NCI-H748 (cell line): ENCODE measurements at regions not wholly inside any gene's neighbourhood (a gene's known extent, or its start where the extent isn't known, plus 50 kb on each side); places are given as distances from the start of the nearest gene placed in this dataset.

Source experiments
- DNase-seq: peaks from one replicate; lab custom pipeline; 2025; ENCODE audit not compliant: unreplicated experiment; lab: John Stamatoyannopoulos, UW

DNA sequence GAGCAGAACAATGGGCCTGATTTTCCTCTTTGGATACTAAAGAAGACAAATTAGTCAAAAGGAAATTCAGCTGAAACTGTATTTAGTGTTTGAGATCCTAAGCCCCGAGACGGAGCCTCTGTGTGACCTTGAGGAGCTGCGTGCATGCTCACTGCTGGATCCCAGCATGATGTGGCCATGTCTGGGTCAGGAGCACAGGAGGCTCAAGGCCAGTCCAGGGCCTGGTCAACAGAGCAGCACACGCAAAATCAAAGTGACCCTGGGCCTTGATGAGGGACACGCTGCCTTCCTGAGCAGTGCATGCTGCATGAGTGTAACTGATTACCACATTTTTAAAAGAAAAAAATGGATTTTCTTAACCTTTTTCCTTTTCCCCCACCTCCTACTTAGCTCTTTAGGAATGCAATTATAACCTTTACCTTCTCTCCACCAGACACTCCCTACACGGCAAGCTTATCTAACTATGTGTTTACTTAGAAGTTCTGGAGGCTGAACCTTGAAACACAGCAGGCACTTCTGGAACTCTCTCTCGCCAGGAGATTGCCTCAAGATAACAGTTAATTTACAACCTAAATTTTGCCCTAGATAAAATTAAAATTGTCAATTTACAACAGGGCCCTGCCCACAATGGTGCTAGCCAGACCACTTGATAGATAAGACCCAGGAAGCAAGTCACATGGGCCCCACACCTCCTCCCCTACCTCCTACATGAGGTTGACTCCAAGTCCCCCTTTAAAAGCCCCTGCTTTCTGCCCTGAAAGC is 144.6 kb downstream of the LRIG2 start:
- no peak for DNase-seq

GRCh38 chr1:113219377-113219776 is 146.4 kb downstream of the LRIG2 start:
- no peak for DNase-seq

DNA sequence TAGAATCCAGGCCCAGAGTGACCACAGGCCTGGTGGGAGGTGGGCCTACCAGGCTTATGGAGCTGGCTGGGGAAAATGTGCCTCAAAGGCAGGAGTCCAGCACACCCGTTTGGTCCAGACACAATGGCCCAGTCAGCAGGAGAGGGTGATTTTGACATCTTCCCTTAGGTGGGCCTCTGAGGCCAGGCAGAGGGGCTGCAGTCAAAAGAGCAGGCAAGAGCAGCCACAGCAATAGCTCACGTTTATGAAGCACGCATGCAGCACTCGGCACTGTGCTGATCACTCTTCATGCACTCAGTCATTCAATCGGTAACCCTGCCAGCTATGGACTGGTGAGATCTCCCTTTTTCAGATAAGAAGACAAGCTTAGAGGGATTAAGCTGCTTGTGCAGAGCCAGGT is 146.8 kb downstream of the LRIG2 start:
- DNase-seq, result no peak

DNA sequence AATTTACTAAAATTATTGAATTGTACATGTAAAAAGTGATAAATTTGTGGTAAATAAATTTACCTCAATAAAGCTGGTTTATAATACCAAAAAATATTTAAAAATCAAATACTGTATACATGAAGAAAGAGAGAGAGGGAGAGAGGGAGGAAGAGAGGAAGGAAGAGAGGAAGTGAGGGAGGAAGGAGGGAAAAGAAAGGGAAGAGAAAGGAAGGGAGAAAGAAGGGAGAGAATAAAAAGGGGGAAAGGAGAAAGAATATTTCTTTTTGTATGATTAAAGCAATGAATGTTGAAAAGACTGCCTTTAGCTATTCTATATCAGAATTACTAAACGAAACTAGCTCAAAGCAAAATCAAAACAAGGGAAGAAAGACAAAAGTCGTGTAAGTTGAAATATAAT is 150.0 kb downstream of the LRIG2 start:
- DNase-seq, result no peak

GRCh38 chr1:113223546-113223945 is 150.5 kb downstream of the LRIG2 start:
- DNase-seq, result no peak

DNA sequence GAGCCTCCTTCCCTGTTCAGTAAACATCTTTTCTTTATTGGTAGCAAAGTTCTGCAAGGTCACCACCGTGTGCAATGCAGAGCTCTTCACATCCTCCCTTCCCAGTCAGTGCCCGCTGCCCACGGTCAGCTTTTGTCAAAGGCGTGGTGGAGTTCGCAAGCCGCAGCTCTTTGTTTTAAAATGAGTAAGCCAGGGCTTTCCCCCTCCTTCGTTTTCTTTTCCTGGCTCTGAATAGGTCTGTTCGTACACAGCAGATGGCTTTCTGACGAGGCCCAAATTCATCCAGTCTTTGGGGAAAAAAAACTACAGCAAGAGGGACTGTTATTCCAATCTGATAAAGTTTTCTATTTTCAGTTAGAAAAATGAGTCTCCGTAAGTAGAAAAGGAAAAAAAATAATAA is 153.2 kb downstream of the LRIG2 start:
- no peak for DNase-seq

- DNase-seq, result no peak
Observed at GRCh38 chr1:113231866-113232265, 158.4 kb upstream of the MAGI3 start.

- DNase-seq, result no peak
Observed at GRCh38 chr1:113233441-113233840, 156.9 kb upstream of the MAGI3 start.

- DNase-seq, result no peak
Observed at GRCh38 chr1:113241237-113241636, 149.1 kb upstream of the MAGI3 start.

GRCh38 chr1:113242481-113242880 is 147.8 kb upstream of the MAGI3 start:
- DNase-seq, result no peak

DNA sequence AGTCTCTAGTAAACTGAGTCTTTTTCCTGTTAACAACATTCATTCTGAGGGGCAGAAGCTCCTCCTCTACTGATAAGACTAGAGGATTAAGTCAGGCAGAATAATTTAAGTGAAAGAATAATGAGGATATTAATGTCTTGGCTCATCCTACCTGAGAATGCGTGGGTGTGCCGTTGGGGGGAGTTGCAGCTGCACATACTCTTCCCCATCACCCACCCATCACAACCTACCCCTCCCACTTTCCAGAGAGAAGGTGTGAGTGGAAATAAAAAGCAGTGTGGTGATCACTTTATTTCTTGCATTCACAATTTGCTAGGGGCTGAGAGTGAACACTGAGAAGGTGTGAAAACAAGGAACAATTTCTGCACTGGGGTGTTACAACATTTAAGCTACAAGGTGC is 146.8 kb upstream of the MAGI3 start:
- no peak for DNase-seq

DNA sequence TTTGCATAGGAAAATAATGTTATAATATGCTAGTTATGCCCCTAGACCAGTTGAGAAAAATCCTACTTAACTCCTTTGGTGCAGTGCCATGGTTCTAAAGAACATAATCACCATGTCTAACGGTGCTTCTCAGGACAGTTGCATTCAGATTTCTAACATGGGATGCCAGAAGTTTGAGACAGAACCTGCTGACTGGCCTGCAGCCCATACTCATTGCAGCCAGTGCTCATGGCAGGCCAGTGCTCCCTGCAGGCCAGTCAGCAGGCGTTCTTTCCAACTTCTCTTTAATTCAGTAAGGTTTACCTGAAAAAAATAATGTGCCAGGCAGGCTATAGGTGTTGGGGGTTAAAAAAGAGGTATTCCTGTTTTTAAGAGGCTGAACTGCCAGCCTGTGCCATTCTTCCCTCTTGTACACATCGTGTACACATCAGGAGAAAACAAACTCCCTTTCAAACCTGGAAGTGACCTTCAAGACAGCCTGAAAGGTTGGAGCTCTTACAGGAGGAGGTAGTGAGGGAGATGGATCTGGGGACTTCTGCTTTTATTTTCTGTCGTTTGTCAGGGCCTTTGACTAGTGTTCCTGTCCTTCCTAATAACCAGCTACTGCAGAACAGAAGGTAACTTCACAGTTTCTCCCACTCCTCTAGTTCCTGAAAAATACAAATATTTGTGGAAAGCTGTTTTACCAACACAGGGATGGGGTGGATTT is 146.0 kb upstream of the MAGI3 start:
- no peak for DNase-seq

- no peak for DNase-seq
Observed at GRCh38 chr1:113245252-113245651, 145.1 kb upstream of the MAGI3 start.

DNA sequence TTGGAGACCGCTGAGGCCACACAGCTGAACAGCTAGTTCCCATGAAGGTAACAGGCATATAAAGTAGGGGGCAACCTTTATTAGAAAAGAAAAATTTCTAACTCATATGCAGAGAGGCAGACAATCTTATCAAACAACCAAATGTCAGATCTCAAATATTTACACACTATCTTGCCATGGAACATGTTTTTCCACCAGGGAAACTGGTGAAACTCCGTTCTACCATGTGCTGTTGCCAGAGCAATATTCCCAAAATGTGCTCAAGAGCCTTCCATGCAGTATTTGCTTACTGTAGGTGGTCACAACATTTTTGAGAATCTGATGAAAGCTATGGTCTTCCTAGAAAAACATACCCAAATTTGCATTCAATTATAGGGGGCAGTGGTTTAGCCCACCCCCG is 143.4 kb upstream of the MAGI3 start:
- DNase-seq, result no peak

GRCh38 chr1:113247355-113247754 is 143.0 kb upstream of the MAGI3 start:
- DNase-seq, result no peak

- DNase-seq, result no peak
Observed at GRCh38 chr1:113247782-113248181, 142.5 kb upstream of the MAGI3 start.

DNA sequence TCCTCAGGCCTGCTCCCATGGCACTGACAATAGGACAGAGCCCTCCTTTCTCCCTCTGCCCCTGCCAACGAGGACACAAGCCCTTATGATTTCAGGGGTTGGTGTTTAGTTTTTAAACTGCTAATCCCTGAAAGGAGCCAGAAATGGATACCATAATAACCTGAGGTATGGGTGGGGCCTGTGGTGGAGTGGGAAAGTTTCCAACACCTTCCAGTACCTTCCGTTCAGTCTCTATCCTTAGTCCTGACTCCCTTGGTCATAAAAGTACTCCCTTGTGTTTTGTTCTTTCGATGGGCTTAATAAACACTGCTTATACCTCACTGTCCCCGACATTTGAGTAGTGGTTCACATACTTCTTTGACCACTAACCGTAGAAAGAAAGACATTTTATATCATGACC is 141.8 kb upstream of the MAGI3 start:
- DNase-seq, result no peak

- no peak for DNase-seq
Observed at GRCh38 chr1:113250161-113250560, 140.2 kb upstream of the MAGI3 start.

DNA sequence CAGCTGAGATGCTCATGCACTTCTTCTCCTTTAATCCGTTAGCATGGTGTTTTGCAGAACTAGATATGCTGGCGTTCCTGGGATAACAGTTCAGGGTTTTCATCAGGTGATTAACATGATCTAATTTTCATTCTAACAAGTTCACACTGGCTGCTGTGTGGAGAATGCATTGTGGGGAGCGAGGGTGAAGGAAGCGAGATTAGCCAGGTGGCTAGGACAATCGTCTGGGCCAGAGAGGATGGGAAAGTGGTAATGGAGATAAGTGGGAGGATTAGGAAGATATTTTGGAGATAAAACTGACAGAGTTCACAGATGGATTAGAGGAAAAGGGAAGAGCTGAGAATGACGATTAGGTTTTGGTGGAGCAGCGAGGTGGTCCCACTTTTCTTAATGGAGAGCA is 138.1 kb upstream of the MAGI3 start:
- no peak for DNase-seq

DNA sequence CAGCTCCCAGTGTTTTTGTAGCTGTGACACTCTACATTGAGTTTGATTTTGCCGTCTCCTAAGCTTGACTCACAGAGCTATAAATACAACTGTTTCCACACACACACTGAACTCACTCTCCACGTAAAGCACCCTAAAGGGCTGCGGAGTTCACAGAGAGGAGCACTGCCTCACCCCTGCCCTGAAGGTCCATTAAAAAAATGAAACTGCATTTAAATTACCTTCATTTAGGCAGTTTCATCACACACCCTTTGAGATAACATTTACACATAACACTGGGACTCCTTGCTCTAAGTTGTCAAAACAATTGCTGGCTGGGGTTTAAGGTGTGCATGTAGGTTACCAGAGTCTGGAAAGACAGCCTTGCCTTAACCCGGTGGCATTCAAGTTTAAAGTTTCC is 137.1 kb upstream of the MAGI3 start:
- DNase-seq, result no peak

DNA sequence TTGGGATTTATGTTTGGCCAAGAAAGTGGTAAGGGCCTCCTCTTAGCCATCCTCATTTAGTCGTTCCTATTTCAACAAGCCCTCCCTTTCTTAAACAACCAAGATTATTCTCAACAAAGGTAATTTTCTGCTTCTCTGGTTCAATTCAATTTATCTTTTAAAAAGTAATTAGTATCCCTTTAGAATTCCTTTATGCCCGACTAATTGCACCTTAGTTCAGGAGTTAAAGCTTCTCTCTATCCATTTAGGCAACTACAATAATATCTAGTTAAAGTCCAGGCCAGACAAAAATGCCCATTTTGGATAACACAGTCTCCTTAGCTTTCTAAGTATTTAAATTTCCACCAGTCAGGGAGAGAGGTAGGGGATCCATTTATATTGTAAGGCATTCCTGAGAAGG is 136.7 kb upstream of the MAGI3 start:
- no peak for DNase-seq

- no peak for DNase-seq
Observed at GRCh38 chr1:113255038-113255719, 135.1 kb upstream of the MAGI3 start.
